NCI-H146 treated with DMSO at 0.1 percent for 48 hours (cell line): ENCODE measurements at regions not wholly inside any gene's neighbourhood (a gene's known extent, or its start where the extent isn't known, plus 50 kb on each side); places are given as distances from the start of the nearest gene placed in this dataset.

Experiments used
- DNase-seq: peaks from one replicate; lab custom pipeline; 2025; ENCODE audit not compliant: unreplicated experiment; lab: John Stamatoyannopoulos, UW

- DNase-seq, result no peak
Measured at GRCh38 chr14:98731701-98732100, 540.3 kb downstream of the BCL11B start.

GRCh38 chr14:98733536-98733935 lies 538.5 kb downstream of the BCL11B start:
- DNase-seq, result no peak

GRCh38 chr14:98736701-98737338 lies 535.2 kb downstream of the BCL11B start:
- DNase-seq, result no peak

GRCh38 chr14:98741523-98741922 lies 530.5 kb downstream of the BCL11B start:
- DNase-seq, result no peak

GRCh38 chr14:98742001-98742400 lies 530.0 kb downstream of the BCL11B start:
- no peak for DNase-seq

GRCh38 chr14:98743536-98743935 lies 528.5 kb downstream of the BCL11B start:
- DNase-seq, result no peak

- DNase-seq, result no peak
Measured at GRCh38 chr14:98748966-98749365, 523.0 kb downstream of the BCL11B start.

- DNase-seq, result no peak
Measured at GRCh38 chr14:98751110-98751509, 520.9 kb downstream of the BCL11B start.

- DNase-seq, result no peak
Measured at GRCh38 chr14:98752660-98753059, 519.3 kb downstream of the BCL11B start.

GRCh38 chr14:98754343-98755020 lies 517.5 kb downstream of the BCL11B start:
- DNase-seq, result no peak

GRCh38 chr14:98756749-98757148 lies 515.2 kb downstream of the BCL11B start:
- no peak for DNase-seq

- DNase-seq, result no peak
Measured at GRCh38 chr14:98758440-98758839, 513.6 kb downstream of the BCL11B start.

- DNase-seq, result no peak
Measured at GRCh38 chr14:98761993-98762392, 510.0 kb downstream of the BCL11B start.

GRCh38 chr14:98766818-98767217 lies 505.2 kb downstream of the BCL11B start:
- no peak for DNase-seq

- DNase-seq, result no peak
Measured at GRCh38 chr14:98769326-98769725, 502.7 kb downstream of the BCL11B start.

GRCh38 chr14:98770151-98770550 lies 501.8 kb downstream of the BCL11B start:
- no peak for DNase-seq

- DNase-seq, result no peak
Measured at GRCh38 chr14:98773814-98774213, 498.2 kb downstream of the BCL11B start.

GRCh38 chr14:98775892-98776291 lies 496.1 kb downstream of the BCL11B start:
- no peak for DNase-seq

GRCh38 chr14:98782062-98782461 lies 489.9 kb downstream of the BCL11B start:
- DNase-seq, result no peak

GRCh38 chr14:98785578-98785977 lies 486.4 kb downstream of the BCL11B start:
- DNase-seq, result no peak

GRCh38 chr14:98786456-98786855 lies 485.5 kb downstream of the BCL11B start:
- no peak for DNase-seq

- no peak for DNase-seq
Measured at GRCh38 chr14:98791661-98792060, 480.3 kb downstream of the BCL11B start.

- DNase-seq, result no peak
Measured at GRCh38 chr14:98792171-98792570, 479.8 kb downstream of the BCL11B start.
